B cell (primary cell): ENCODE measurements at regions not wholly inside any gene's neighbourhood (a gene's known extent, or its start where the extent isn't known, plus 50 kb on each side); places are given as distances from the start of the nearest gene placed in this dataset.

Experiments
- ATAC-seq: fragments of 200-7000 bp; cut with Tn5 transposase; one replicate; pipeline ENCODE4 v1.10.0; 2021; ENCODE audit warnings: low read depth, mild to moderate bottlenecking, moderate number of reproducible peaks, moderate library complexity
- CTCF ChIA-PET: fragments of 350-600 bp; sonication (Branson Sonifier 250); formaldehyde crosslinking; loops from one replicate; lab custom pipeline; 2021; ENCODE audit warnings: antibody characterized with exemption, inconsistent platforms; lab: Charles Lee
- POLR2A ChIA-PET: fragments of 350-600 bp; sonication (Branson Sonifier 250); formaldehyde crosslinking; loops from one replicate; lab custom pipeline; 2021; ENCODE audit warnings: antibody characterized with exemption; lab: Charles Lee
- DNase-seq: peaks from one replicate; pipeline ENCODE4 v3.0.0; 2013
- H2AFZ ChIP-seq: 2 replicates; pipeline ENCODE4 v1.6.1; 2012; ENCODE audit warnings: mild to moderate bottlenecking, low read depth, low read length; ENCODE audit not compliant: insufficient read depth, poor library complexity, severe bottlenecking
- H3K27ac ChIP-seq, 2 donors: 1 replicate in 1 of 2; 2 replicates in 1 of 2; pipeline ENCODE4 v1.5.1; 2012 to 2013; ENCODE audit warnings: low read length in 2 of 2, mild to moderate bottlenecking in 2 of 2, moderate library complexity in 1 of 2
- H3K27me3 ChIP-seq, 4 experiments: fragments of 200-600 bp in 1 of 4; sonication (generic) in 1 of 4; replicated peaks in 1 of 4; 1 replicate in 2 of 4; 2 replicates in 2 of 4; pipeline versions ENCODE4 v1.6.1 to v1.7.0; 2013 to 2016; ENCODE audit warnings: low read length in 3 of 4, mild to moderate bottlenecking in 2 of 4, mixed read lengths in 1 of 4, moderate library complexity in 1 of 4; ENCODE audit not compliant: insufficient read depth in 4 of 4, control insufficient read depth in 3 of 4; ENCODE audit errors: control extremely low read depth in 1 of 4
- H3K36me3 ChIP-seq, 2 experiments: replicated peaks in 1 of 2; 1 replicate in 1 of 2; 2 replicates in 1 of 2; pipeline versions ENCODE4 v1.6.1 to v1.7.1; 2013; ENCODE audit warnings: low read length in 1 of 2; ENCODE audit not compliant: insufficient read depth in 2 of 2, control insufficient read depth in 1 of 2; ENCODE audit errors: control extremely low read depth in 1 of 2, extremely low read depth in 1 of 2
- H3K4me1 ChIP-seq, 2 donors: fragments of 200-600 bp in 1 of 2; sonication (generic) in 1 of 2; 1 replicate in 1 of 2; 2 replicates in 1 of 2; pipeline versions ENCODE4 v1.5.1 to v1.6.1; 2013 to 2017; ENCODE audit warnings: low read length in 2 of 2; ENCODE audit not compliant: control insufficient read depth in 2 of 2, insufficient read depth in 2 of 2
- H3K4me2 ChIP-seq: replicated peaks from 2 replicates; pipeline ENCODE3; 2012; ENCODE audit warnings: mild to moderate bottlenecking, low read depth, low read length; ENCODE audit not compliant: poor library complexity, severe bottlenecking
- H3K4me3 ChIP-seq, 5 experiments: fragments of 200-600 bp in 1 of 5; sonication (generic) in 1 of 5; 1 replicate in 3 of 5; 2 replicates in 2 of 5; pipeline versions ENCODE4 v1.5.1 to v1.7.0; 2011 to 2016; ENCODE audit warnings: low read length in 4 of 5, mild to moderate bottlenecking in 4 of 5, low read depth in 2 of 5, control low read depth in 1 of 5, moderate library complexity in 1 of 5; ENCODE audit not compliant: insufficient read depth in 1 of 5; ENCODE audit errors: control extremely low read depth in 1 of 5, extremely low read depth in 1 of 5
- H3K79me2 ChIP-seq: fragments of 200-600 bp; sonication (generic); one replicate; pipeline ENCODE4 v1.6.0; 2016; ENCODE audit warnings: low read length; ENCODE audit not compliant: control insufficient read depth, insufficient read depth
- H3K9ac ChIP-seq: fragments of 200-600 bp; sonication (generic); 2 replicates; pipeline ENCODE4 v1.6.1; 2017; ENCODE audit warnings: mild to moderate bottlenecking, low read length, moderate library complexity
- H3K9me3 ChIP-seq, 3 donors: one replicate each; pipeline versions ENCODE4 v1.6.1 to v1.7.1; 2013; ENCODE audit warnings: low read length in 2 of 3; ENCODE audit not compliant: control insufficient read depth in 2 of 3, insufficient read depth in 1 of 3; ENCODE audit errors: control extremely low read depth in 1 of 3
- H4K20me1 ChIP-seq: 2 replicates; pipeline ENCODE4 v1.6.0; 2012; ENCODE audit warnings: mild to moderate bottlenecking, low read length; ENCODE audit not compliant: insufficient read depth, control insufficient read depth, poor library complexity, severe bottlenecking
- H3K27ac Mint-ChIP-seq: one replicate; pipeline ENCODE4 v1.8.0; 2021; ENCODE audit warnings: mixed read lengths
- H3K27me3 Mint-ChIP-seq: one replicate; pipeline ENCODE4 v1.8.0; 2021; ENCODE audit warnings: mixed read lengths
- H3K4me1 Mint-ChIP-seq: one replicate; pipeline ENCODE4 v1.8.0; 2021; ENCODE audit warnings: mixed read lengths
- H3K4me3 Mint-ChIP-seq: one replicate; pipeline ENCODE4 v1.8.0; 2021; ENCODE audit warnings: mixed read lengths
- H3K9me3 Mint-ChIP-seq: one replicate; pipeline ENCODE4 v1.8.0; 2022; ENCODE audit warnings: mixed read lengths; ENCODE audit not compliant: insufficient read depth
- EZH2 ChIP-seq: IDR thresholded peaks from 2 replicates; pipeline ENCODE4 v1.6.1; 2012; ENCODE audit warnings: borderline replicate concordance, low read depth, mild to moderate bottlenecking, moderate library complexity, low read length; ENCODE audit not compliant: insufficient read depth, poor library complexity, severe bottlenecking
- WGBS: methylation state at CpG from one replicate; pipeline ENCODE4 v1.1.5; 2013; ENCODE audit warnings: missing lambda C conversion rate; ENCODE audit not compliant: insufficient coverage; 5-methylcytosine and 5-hydroxymethylcytosine counted together
- intact Hi-C: fragments of 100-400 bp; cut with micrococcal nuclease; formaldehyde crosslinking; loops from one replicate; pipeline ENCODE4 v1.10.0; 2022
- TF ChIP-seq, protein P1 (sequence below): fragments of 200-600 bp; IDR thresholded peaks from one replicate; pipeline ENCODE4 v1.8.0; 2022; ENCODE audit warnings: antibody characterized with exemption, mild to moderate bottlenecking

DNA sequence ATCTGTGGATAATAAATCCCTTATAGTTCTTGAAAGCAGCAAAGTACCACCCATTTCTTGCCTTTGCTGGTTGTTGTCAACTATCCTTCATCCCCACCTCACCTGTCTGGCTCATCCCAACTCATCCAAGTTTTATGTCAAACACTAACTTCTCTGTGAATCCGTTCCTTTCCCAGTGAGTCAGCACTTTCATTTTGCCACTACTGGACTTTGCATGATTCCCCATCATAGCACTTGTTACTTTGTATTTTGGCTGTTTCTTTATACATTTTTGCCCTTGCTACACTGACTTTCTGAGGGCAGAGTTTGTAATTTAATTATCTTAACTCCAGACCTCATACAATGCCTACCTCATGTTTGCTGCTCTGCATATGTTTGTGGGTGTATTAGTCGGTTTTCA is 90.8 kb upstream of the RORA start:
- Histone ChIP-seq H3K79me2 (no peaks in the 10 kb centered on the region), H3K27ac (no peak overlapping the region), H3K4me3 (no peak overlapping the region), H3K27me3 (no peaks in the 10 kb centered on the region), H3K36me3 (no peaks in the 10 kb centered on the region), H4K20me1 (no peaks in the 10 kb centered on the region), H3K4me1 (no peaks in the 10 kb centered on the region), H3K9ac (no peak overlapping the region), H2AFZ (no peak overlapping the region), H3K9me3 (no peaks in the 10 kb centered on the region), H3K4me2 (no peak overlapping the region)
- no CpG with 5 or more reads among the region's 2 CpGs for WGBS
- ChIA-PET POLR2A (no interaction called here), CTCF (no interaction called here)
- Mint-ChIP-seq H3K4me3 (no peak overlapping the region), H3K4me1 (no peaks in the 10 kb centered on the region), H3K27me3 (no peaks in the 10 kb centered on the region), H3K27ac (no peak overlapping the region), H3K9me3 (peaks cover 2% of the 10 kb centered on the region)
- ATAC-seq (no peak), DNase-seq (no peak)
- intact Hi-C loops, result no loop called here
- TF ChIP-seq, protein P1, sequence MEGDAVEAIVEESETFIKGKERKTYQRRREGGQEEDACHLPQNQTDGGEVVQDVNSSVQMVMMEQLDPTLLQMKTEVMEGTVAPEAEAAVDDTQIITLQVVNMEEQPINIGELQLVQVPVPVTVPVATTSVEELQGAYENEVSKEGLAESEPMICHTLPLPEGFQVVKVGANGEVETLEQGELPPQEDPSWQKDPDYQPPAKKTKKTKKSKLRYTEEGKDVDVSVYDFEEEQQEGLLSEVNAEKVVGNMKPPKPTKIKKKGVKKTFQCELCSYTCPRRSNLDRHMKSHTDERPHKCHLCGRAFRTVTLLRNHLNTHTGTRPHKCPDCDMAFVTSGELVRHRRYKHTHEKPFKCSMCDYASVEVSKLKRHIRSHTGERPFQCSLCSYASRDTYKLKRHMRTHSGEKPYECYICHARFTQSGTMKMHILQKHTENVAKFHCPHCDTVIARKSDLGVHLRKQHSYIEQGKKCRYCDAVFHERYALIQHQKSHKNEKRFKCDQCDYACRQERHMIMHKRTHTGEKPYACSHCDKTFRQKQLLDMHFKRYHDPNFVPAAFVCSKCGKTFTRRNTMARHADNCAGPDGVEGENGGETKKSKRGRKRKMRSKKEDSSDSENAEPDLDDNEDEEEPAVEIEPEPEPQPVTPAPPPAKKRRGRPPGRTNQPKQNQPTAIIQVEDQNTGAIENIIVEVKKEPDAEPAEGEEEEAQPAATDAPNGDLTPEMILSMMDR, result no peak
- no peak for TF ChIP-seq EZH2

DNA sequence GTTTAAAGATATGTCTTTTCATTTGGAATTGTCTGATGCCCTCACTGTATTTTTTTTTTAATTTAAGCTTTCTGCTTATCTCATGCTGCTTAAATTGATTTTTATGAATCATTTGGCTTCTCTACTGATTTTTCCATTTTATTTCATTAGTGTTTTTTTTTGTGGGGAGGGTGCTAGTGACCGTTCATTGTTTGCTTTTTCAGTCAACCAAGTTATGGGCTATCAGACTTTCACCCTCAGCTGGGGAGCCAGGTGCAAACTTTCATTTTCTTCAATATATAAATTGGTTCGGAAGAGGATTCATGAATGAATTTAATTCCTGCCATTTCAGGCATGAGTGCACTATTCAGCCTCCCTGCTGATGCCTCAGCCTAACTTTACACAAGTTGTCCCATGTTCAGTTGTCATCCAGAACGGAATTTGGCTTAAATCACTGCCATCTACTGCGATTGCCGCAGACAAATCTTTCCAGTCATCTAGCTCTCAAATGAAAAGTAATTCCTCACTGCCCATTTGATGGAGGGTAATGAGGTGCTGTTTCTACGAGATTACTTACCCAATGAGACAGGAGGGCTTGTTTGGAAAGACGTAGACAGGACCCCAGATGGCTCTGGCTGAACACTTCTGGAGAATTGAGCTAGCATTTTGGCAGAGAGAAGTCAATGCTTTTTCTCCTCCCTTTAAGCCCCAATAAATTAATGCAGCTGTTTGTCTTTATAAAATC is 89.9 kb upstream of the RORA start:
- Mint-ChIP-seq H3K27me3 (no peaks in the 10 kb centered on the region), H3K27ac (no peak overlapping the region), H3K4me1 (no peaks in the 10 kb centered on the region), H3K4me3 (no peak overlapping the region), H3K9me3 (peaks cover 2% of the 10 kb centered on the region)
- Histone ChIP-seq H4K20me1 (no peaks in the 10 kb centered on the region), H3K9ac (no peak overlapping the region), H3K4me3 (no peak overlapping the region), H3K4me1 (no peaks in the 10 kb centered on the region), H3K9me3 (no peaks in the 10 kb centered on the region), H3K27ac (no peak overlapping the region), H3K27me3 (no peaks in the 10 kb centered on the region), H3K36me3 (no peaks in the 10 kb centered on the region), H2AFZ (no peak overlapping the region), H3K79me2 (no peaks in the 10 kb centered on the region), H3K4me2 (no peak overlapping the region)
- TF ChIP-seq, protein P1, result no peak
- no peak for TF ChIP-seq EZH2
- intact Hi-C loops, result no loop called here
- CTCF ChIA-PET, result no interaction called here
- POLR2A ChIA-PET, result no interaction called here
- no peak for DNase-seq
- ATAC-seq, result no peak
- WGBS, result 100% methylated on average over 3 of the region's 7 CpGs
